Left renal pelvis (tissue), 4 donors: ENCODE measurements at regions not wholly inside any gene's neighbourhood (a gene's known extent, or its start where the extent isn't known, plus 50 kb on each side); places are given as distances from the start of the nearest gene placed in this dataset.
"Not testable (repeated sequence)": the region's sequence is repeated elsewhere in the genome, so short reads cannot be mapped to it uniquely, and the experiment has no call there.

ENCODE experiments used
- DNase-seq, 4 donors: peaks; one replicate each; pipeline ENCODE4 v3.0.0-alpha.2; 2013; ENCODE audit warnings: low read depth in 4 of 4, low spot score in 3 of 4

DNA sequence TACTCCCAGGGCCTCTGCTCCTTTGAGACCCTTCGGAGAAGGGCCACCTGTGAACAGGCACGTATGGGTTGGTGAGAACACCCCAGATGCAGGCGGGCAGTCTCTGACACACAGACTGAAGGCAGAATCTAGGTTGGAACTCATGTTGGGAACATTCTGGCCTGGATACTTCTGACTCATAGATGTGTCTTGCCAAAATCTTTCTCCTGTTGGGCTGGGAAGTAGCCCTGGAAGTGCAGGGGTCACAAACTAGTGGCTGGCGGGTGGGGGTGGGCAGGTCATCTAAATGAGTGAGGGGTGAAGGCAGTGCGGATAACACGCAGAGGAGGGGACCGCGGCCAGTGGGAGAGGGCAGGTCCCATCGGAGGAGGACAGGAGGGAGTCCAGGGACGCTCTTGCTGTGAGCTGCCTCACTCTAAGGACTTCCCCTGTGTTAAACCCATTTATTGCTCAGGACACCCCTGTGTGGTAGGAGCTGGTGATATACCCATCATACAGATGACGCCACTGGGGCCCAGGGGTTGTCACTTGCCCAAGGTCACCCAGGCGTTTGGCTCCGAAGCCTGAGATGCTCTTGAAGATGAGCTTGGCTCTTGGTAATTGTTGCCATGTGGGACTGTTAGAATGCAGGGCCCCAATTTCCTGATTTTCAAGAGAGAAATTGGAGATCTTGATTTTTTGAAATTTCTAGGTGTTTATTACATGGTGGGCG, 181.0 kb downstream of the PTPRU start:
- DNase-seq = no peak

DNA sequence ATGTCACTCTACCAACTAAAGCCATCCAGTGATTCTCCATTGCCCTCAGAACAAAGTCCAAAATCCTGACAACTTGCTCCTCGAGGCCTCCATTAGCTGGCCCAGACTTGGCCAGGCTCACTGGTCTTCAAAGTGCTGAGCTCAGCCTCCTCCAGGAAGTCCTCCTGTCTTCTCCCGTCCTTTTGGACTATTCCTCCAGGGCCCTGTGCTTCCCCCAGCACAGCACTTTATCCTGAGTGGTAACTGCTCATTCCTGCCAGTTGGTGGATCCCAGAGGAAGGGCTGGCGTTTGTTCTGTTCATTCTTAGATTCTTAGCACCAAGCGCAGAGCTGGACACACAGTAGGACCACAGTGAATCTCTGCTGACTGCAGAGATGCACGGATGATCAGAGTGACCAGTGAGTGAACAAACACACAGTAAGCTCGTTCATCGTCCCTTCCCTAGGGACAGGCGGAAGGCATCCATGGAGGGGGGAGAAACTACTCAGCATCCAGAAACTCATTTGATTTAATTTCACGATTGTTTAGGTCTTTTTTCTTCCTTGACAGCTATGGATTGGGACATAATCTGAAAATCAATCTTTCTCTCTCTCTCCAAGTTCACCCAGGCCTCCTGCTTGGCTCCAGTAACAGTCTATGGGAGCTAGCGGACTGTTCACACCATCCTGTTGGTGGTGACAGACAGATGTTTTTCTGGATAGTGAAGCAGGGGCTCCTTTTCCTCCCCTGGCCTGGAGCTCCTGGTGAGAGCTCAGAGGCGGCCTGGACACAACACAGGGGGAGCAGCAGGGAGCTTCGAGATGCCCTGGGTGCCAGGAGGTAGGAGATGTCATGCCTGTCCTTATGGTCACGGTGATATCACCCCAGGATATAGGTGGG, 180.2 kb downstream of the PTPRU start:
- DNase-seq = no peak

DNA sequence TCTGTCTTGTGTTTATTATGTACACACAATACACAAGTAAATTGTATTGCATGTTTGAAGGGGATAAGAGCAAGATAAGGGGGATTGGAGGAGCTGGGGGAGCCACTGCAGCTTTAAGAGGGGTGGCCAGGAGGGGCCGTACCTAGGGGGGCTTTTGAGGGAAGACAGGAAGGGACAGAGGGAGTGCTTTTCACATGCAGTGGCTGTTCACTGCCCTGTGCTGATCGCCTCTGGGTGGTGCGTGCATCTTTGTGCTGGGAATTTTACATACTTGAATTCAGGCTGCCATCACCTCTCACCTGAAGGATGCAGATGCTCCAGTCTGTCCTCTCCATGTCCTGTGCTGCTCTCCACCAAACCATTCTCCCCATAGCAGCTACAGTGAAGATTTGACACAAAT, 179.5 kb downstream of the PTPRU start:
- DNase-seq = no peak

DNA sequence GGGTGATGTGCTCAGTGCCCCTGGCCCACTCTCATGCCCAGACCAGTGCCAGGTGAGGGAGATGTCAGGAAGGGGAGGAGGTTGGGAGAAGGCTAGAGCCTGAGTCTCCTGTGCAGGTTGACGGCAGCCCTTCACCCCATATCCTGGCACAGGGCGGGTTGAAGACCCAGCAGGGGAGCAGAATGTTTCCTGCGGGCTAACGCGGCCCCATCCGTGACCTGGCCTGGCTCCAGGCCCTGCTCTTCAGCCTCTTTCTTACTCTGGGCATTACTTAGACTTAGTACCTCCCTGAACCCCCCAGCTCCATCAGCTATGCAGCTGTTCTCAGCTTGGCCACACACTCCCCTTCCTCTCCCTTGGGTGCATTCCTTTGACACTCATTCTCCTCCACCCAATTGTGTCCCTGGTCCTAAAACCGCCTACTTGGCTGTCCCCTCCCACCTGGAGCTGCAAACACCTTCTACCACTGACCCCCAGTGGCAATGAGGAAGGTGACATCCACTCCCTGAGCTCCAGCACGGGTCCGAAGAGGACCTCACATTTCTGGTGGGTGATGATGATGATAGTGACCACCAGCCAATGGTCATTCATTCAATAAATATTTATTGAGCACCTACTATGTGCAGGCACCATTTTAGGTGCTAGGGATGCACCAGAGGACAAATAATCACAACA, 179.0 kb downstream of the PTPRU start:
- DNase-seq = no peak

DNA sequence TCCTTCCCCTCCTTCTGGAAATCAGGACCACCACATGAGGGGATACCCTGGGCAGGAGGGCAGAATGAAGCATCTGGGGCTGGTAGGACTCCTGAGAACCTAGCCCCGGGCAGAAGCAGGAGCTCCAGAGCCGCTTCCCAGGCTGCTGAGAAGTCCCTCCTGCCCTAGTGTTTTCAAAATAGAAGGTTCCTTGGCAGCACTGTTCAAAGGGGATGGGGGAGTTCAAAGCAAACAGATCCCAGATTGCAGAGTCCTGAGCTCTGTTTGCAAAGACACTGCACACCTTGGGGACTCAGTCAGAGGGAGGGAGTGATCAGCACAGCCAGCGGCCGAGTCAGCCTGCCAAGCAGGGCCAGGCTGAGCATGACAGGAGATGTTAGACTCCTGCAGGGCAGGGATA, 177.8 kb downstream of the PTPRU start:
- DNase-seq = no peak

DNA sequence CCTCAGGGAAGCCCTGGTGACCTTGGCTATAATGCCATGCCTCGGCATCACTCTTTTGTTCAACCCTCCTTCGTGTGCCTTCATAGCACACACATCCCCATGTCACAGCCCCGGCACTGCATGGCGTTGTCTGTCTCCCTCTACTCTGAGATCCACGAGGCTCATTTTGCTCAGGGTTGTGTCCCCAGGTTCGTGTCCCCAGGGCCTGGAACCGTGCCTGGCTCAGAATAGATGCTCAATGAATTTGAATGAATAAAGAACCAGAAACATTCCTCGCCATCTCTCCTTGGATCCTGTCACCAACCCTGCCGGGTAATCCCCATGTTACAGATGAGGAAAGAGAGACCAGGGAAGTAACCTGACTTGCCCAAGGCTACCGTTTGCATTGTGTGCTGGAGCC, 177.3 kb downstream of the PTPRU start:
- no peak for DNase-seq

DNA sequence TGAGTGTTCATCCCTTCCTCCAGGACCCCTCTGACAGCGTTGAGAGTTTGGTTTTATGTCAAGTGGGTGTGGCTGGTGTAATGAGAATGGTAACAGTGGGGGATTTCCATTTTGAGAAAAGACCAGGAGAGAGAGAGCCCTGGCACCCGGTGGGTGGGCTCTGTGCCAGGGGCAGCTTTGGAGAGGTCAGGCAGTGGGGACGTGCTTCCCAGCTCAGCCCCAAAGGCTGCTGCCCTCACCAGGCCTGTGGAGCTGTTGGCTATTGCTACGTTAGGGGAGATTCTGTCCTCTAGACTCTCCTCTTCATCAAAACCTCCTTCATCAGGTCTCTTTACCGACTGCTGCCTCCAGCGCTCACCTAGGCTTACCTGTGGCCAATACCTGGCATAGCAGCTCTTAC, 176.3 kb downstream of the PTPRU start:
- DNase-seq = no peak

DNA sequence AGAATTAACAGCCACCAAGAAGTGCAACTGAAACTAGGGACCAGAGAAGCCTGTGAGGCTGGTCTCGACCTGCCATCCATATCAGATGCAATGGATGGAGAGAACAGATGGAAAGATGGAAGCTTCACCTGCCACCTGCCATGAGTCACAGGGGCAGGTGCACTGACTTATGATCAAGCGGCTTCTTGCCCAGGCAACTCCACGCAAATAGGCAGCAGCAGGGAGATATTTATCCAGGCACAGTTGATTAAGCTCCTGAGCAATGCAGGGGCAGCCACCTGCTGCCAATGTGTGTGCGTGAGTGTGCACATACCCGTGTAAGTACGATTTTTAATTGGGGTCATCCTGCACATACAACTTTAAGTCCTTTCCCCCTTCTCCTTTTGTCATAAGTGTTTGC, 174.2 kb downstream of the PTPRU start:
- DNase-seq = no peak

DNA sequence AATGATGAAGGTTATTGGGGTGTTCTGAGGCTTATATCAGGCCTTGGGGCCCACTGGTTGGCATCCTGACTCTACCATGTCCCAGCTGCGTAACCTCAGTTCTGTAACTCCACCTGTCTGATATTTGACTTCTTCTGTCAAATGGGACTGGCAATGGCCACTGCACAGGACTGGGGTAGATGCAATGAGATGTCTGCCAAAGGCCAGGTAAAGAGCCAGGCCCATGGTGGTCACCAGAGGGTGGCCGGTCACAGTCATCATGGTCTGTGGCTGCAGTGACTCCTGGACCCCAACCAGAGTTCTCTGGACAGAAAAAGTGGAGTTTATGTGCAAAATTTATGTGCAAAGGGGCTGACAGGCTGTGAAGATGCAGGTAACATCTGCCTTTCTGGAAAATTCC, 173.3 kb downstream of the PTPRU start:
- no peak for DNase-seq

DNA sequence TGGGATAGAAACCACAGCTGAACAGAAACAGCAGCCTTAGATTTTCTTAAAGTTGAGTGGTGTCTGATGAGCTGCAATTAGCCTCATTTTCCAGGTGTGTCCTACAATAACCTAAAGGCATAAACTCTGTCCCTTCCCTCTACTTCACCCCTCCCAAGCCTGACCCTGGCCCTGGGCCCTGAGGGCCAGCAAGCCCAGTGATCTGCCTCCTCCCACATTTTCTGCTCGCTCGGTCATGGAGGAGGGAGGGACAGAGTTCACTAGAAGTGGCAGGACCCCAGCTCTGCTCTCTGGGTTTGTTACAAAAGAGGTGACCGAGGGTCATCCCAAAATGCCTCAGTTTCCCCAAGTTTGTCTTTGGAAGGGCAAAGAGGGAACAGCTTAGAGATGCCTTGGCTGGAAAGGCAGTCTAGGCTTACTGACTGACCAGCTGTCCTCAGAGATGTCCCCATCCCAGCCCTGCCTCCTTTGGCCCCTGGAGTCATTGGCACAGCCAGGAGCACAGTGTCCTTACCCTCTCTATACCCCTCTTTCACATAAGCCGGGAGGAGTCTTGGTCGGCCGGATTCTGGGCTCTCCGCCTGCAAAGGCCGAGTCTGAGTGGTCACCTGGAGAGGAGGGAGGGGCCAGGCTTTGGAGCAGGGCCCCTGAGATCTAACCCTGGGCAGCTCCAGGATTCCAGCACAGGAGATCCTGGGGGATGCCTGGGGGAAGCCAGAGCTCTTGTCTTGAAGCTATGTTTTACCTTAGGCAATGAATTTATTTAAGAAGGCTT, 172.7 kb downstream of the PTPRU start:
- DNase-seq = no peak

DNA sequence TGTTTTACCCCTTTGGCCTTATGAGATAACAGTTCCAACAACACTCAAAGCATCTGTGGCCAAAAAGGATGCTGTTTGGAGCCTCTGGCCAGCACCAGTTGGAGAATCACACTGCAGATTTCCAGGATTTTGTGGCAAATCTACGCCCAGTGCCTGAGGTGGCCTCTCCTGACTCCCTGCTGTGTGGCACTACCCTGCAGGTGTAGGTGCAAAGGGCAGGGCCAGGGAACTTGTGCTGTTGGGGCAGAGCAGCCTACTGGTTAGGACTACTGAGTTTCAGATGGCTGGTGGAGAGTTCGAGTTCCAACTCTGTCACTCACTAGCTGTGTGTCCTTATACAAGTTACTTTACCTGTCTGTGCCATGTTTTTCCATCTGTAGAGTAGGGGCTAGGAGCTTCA, 170.5 kb downstream of the PTPRU start:
- DNase-seq = no peak

DNA sequence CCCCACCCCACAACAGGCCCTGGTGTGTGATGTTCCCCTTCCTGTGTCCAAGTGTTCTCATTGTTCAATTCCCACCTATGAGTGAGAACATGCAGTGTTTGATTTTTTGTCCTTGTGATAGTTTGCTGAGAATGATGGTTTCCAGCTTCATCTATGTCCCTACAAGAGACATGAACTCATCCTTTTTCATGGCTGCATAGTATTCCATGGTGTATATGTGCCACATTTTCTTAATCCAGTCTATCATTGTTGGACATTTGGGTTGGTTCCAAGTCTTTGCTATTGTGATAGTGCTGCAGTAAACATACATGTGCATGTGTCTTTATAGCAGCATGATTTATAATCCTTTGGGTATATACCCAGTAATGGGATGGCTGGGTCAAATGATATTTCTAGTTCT, 163.9 kb downstream of the PTPRU start:
- not testable (repeated sequence) for DNase-seq

DNA sequence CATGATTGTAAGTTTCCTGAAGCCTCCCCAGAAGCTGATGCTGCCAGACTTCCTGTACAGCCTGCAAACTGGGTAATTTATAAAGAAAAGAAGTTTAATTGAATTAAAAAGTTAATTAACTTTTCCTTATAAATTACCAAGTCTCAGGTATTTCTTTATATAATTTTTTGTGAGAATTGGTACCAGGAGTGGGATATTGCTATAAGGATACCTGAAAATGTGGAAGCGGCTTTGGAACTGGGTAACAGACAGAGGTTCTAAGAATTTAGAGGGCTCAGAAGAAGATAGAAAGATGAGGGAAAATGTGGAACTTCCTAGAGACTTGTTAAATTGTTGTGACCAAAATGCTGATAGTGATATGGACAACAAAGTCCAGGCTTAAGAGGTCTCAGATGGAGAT, 163.1 kb downstream of the PTPRU start:
- no peak for DNase-seq

DNA sequence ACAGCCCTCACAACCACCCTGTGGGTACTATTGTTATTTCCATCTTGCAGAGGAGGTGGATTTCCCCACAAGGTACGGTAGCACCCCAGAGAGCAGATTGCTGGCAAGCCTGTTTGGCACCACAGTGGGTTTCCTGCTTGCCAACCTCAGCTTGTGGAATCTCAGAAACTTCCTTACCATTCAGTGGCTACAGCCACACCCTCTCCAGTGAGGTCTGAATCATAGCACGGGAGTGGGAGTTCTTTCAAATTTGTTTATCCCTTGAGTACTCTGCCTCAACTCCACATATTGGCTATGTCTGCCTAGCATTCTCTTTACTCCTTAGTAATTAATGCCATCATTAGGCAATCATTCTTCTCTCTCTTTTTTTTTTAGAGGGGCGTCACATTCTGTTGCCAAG, 162.1 kb downstream of the PTPRU start:
- DNase-seq = no peak

DNA sequence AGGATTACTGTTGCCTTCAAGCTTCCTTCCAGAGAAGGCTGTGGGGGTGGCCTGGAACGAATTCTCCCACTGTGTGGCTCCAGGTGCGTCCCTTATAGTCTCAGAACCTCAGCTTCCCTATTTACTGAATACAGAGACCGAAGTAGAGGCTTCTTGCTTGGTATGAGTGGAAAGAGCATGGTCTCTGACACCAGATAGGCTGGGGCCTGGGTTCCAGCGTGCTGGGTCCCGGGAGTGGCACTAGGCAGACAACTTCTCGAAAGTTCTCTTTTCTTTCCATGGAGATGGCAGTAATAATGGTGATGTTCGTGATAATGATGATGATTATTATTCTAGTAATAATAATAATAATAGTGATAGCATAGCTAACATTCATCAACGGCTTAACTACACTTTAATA, 161.7 kb downstream of the PTPRU start:
- DNase-seq = no peak

DNA sequence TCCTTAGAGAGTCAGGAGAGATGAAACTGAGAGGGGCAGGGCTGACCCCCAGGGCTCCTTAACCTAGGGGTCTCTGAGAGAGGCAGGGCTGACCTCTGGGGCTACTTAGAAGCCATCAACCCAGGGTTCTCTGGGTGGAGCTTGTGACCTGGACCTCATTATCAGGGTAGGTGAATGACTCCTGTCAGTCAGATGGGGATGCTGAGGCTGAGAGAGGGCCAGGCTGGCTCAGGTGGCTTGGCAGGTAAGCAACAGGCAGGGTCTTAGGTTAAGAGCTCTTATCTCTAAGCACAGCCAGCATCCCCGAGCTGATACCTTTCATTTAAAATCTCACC, 160.9 kb downstream of the PTPRU start:
- DNase-seq = no peak

DNA sequence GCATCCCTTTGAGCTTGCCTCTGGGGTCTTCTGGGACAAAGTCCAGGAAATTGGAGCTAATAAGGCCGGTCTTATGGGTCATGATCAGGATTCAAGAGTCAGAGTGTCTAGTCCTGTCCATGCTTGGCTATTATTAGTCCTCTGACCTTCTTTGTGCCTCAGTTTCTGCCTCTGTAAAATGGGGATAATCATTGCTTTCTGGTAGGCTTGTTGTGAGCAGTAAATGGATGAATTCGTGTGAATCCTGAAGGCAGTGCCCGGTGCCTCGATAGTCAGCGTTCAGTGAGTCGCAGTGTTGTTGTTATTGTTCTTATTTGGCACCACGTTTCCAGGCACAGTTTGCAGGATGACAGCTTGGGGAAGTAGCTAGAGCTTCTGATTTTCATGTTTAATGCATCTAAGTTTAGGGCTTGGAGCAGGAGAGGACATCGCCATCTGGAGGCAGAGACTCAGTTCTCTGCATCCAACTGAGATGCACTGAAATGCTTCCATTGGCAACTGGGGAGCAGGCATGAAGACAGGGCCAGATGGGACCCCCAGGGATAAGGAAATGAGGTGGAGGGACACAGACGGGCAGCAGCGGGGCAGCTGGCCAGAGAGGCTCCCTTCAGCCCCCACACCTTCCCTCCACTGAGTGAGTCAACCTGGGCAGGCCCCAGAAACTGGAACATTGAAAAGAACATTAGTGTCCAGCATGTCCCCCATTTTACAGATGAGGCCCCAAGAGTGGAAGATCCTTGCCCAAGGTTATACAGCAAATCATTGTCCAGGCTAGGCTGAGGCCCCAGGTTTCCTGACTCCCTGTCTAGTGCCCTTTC, 160.3 kb downstream of the PTPRU start:
- no peak for DNase-seq

DNA sequence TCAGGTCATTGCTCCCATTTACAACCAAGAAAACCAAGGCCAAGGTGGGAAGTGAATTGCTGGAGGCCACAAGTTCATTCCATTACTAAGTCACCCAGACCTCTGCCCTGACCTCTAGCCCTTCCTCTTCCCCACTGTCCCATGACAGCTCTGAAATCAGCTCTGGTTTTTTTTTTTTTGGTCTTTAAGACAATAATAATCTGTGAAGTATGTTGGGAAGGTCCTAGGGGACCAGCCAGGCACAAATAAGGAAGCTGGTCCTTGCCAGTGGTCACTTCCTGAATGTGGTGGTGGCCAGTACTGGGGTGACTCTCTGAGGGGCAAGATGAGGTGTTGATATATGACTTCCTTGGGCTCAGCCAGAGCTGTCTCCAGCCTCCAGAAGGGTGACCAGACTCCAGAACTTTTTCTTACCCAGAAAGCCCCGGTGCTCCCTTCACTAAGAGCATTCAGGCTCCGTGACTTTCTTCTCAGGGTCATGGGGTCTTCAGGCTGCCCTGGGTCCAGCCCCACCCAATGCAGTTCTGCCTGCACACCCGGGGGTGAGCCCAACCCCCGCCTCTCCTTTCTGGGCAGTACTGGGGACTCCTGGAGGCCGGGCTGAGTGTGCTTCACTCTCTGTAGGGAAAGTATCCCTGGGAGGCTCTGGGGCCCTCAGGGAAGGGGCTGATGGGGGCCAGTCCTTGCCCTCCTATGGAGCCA, 159.6 kb downstream of the PTPRU start:
- DNase-seq = no peak

DNA sequence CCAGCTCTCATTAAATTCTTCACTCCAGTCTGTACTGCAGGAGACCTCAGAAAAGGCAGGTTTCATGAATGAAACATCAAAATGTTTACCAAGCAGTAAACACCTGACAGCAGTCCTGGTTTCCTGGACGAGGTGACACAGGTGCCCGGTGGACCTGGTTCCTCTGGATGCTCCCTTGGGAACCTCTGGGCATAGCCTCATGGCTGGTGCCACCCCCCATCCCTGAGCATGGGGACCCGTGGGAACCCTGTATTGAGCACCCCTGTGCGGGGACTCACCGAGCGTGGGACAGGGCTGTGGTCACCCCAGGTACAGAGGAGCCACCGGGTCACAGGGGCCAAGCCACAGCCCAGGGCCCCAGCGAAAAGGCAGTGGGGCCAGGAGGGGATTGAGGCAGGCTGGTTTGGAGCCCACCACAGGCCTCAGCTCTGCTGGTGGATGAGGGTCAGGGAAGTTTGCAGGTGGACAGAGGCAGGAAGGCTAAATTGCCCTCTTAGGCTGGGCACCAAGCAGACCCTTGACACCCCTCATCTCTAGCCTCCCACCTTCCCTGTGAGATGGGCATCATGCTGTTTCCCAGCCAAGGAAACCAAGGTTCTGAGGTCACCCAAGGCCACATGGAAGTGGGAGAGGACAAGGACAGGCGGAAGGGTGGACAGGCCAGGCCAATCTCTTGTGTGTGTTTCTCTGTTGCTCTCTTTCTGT, 158.4 kb downstream of the PTPRU start:
- no peak for DNase-seq
